22Rv1 (cell line): ENCODE measurements at regions not wholly inside any gene's neighbourhood (a gene's known extent, or its start where the extent isn't known, plus 50 kb on each side); places are given as distances from the start of the nearest gene placed in this dataset.
"Not testable (repeated sequence)": the region's sequence is repeated elsewhere in the genome, so short reads cannot be mapped to it uniquely, and the experiment has no call there.

Experiments
- H3K27ac ChIP-seq: fragments of 450-650 bp; 2 replicates; pipeline ENCODE4 v1.5.1; 2017
- CTCF ChIP-seq: fragments of 450-650 bp; IDR thresholded peaks from 2 replicates; pipeline ENCODE4 v1.5.1; 2017; ENCODE audit warnings: mild to moderate bottlenecking
- ZFX ChIP-seq: fragments of 450-650 bp; IDR thresholded peaks from 2 replicates; pipeline ENCODE4 v1.6.1; 2017; ENCODE audit warnings: antibody characterized with exemption, borderline replicate concordance

- H3K27ac ChIP-seq, result no peak overlapping the region
- TF ChIP-seq ZFX (no peak), CTCF (no peak)
Measured at GRCh38 chr18:39223283-39223682, 1657.7 kb upstream of the CELF4 start.

GRCh38 chr18:39215920-39216319, 1650.3 kb upstream of the CELF4 start:
- H3K27ac ChIP-seq, result no peak overlapping the region
- TF ChIP-seq CTCF, result no peak
- no peak for TF ChIP-seq ZFX

GRCh38 chr18:39211461-39211860, 1645.9 kb upstream of the CELF4 start:
- no peak for TF ChIP-seq ZFX
- TF ChIP-seq CTCF, result no peak
- H3K27ac ChIP-seq, result no peak overlapping the region

GRCh38 chr18:39209173-39209572, 1643.6 kb upstream of the CELF4 start:
- TF ChIP-seq CTCF (no peak), ZFX (no peak)
- H3K27ac ChIP-seq, result no peak overlapping the region

GRCh38 chr18:39208729-39209128, 1643.1 kb upstream of the CELF4 start:
- no peak for TF ChIP-seq CTCF
- no peak for TF ChIP-seq ZFX
- no peak overlapping the region for H3K27ac ChIP-seq

GRCh38 chr18:39208190-39208589, 1642.6 kb upstream of the CELF4 start:
- TF ChIP-seq ZFX, result no peak
- no peak for TF ChIP-seq CTCF
- no peak overlapping the region for H3K27ac ChIP-seq

- not testable (repeated sequence) for H3K27ac ChIP-seq
Measured at GRCh38 chr18:39206398-39207103, 1641.0 kb upstream of the CELF4 start.
